GM12878 (cell line): ENCODE measurements at regions not wholly inside any gene's neighbourhood (a gene's known extent, or its start where the extent isn't known, plus 50 kb on each side); places are given as distances from the start of the nearest gene placed in this dataset.

Experiments used
- ATAC-seq: fragments of 200-7000 bp; cut with Tn5 transposase; 3 replicates; pipeline ENCODE4 v1.9.1; 2020; ENCODE audit warnings: mild to moderate bottlenecking, moderate library complexity
- BruUV-seq: library from RNA; stranded (reverse); fragments of 400-500 nt; replicated peaks from 2 replicates; lab custom pipeline; 2021; lab: Mats Ljungman, UMichigan
- CTCF ChIA-PET: fragments of 300-600 bp; sonication (Branson Sonifier 250); formaldehyde crosslinking; extraction: SDS; loops from one replicate; lab custom pipeline; 2021; ENCODE audit warnings: inconsistent platforms; lab: Yijun Ruan, JAX
- POLR2A ChIA-PET: fragments of 350-600 bp; formaldehyde crosslinking; extraction: SDS; loops from one replicate; lab custom pipeline; 2021; ENCODE audit warnings: inconsistent platforms; lab: Charles Lee
- RAD21 ChIA-PET: fragments of 300-600 bp; sonication (Branson Sonifier 250); formaldehyde crosslinking; loops from one replicate; lab custom pipeline; 2023; ENCODE audit warnings: antibody characterized with exemption; ENCODE audit not compliant: unreplicated experiment; lab: Charles Lee
- SMC1A ChIA-PET: fragments of 300-600 bp; sonication (Branson Sonifier 250); formaldehyde crosslinking; loops from one replicate; lab custom pipeline; 2023; ENCODE audit not compliant: unreplicated experiment, uncharacterized antibody; lab: Charles Lee
- DNase-seq: peaks from one replicate; pipeline ENCODE4 v3.0.0-alpha.2; 2011; ENCODE audit warnings: low read depth, low spot score
- FAIRE-seq: peaks from 3 replicates; lab custom pipeline; 2011; peaks lifted over from hg19 to GRCh38; lab: Jason Lieb, UNC
- H2AFZ ChIP-seq: 2 replicates; pipeline ENCODE4 v1.6.0; 2011; ENCODE audit warnings: low read depth, low read length, control low read depth; ENCODE audit not compliant: control insufficient read depth
- H3K27ac ChIP-seq: 2 replicates; pipeline ENCODE4 v1.5.1; 2011; ENCODE audit warnings: control low read depth; ENCODE audit not compliant: control insufficient read depth, insufficient read depth
- H3K27me3 ChIP-seq, 2 experiments: replicated peaks in 1 of 2; 2 replicates each; pipeline versions ENCODE4 v1.6.0 to v1.6.1; 2011; ENCODE audit warnings: low read length in 1 of 2; ENCODE audit not compliant: control insufficient read depth in 2 of 2, insufficient read depth in 2 of 2
- H3K36me3 ChIP-seq, 2 experiments: 2 replicates each; pipeline ENCODE4 v1.5.1; 2011; ENCODE audit warnings: low read length in 1 of 2; ENCODE audit not compliant: control insufficient read depth in 2 of 2, insufficient read depth in 2 of 2
- H3K4me1 ChIP-seq: 2 replicates; pipeline ENCODE4 v1.6.1; 2011; ENCODE audit warnings: mild to moderate bottlenecking, low read length, moderate library complexity, mixed read lengths; ENCODE audit not compliant: control insufficient read depth, insufficient read depth
- H3K4me2 ChIP-seq: 2 replicates; pipeline ENCODE4 v1.6.0; 2011; ENCODE audit warnings: control low read depth; ENCODE audit not compliant: control insufficient read depth, insufficient read depth
- H3K4me3 ChIP-seq: fragments of 200-600 bp; sonication (generic); 2 replicates; pipeline ENCODE4 v1.5.1; 2016
- H3K79me2 ChIP-seq: 2 replicates; pipeline ENCODE4 v1.6.0; 2011; ENCODE audit warnings: low read length; ENCODE audit not compliant: control insufficient read depth, insufficient read depth
- H3K9ac ChIP-seq: 2 replicates; pipeline ENCODE4 v1.8.0; 2011; ENCODE audit warnings: low read length, control low read depth, mixed read lengths; ENCODE audit not compliant: control insufficient read depth, insufficient read depth
- H3K9me3 ChIP-seq: replicated peaks from 3 replicates; pipeline ENCODE4 v1.5.1; 2011; ENCODE audit warnings: mild to moderate bottlenecking, low read length; ENCODE audit not compliant: control insufficient read depth, insufficient read depth
- H4K20me1 ChIP-seq: 2 replicates; pipeline ENCODE4 v1.6.0; 2011; ENCODE audit not compliant: control insufficient read depth, insufficient read depth
- RAD21 ChIP-seq: IDR thresholded peaks from 2 replicates; pipeline ENCODE4 v1.6.1; 2011; ENCODE audit warnings: mild to moderate bottlenecking, low read depth, low read length, moderate library complexity; ENCODE audit not compliant: insufficient read depth
- SMARCA5 ChIP-seq: fragments of 450-650 bp; IDR thresholded peaks from 2 replicates; pipeline ENCODE4 v1.6.1; 2017; ENCODE audit warnings: mild to moderate bottlenecking
- STAT1 ChIP-seq: fragments of 450-650 bp; conservative IDR thresholded peaks from 2 replicates; pipeline ENCODE4 v1.6.1; 2014; ENCODE audit warnings: antibody characterized with exemption, mild to moderate bottlenecking
- WGBS: methylation state at CpG from one replicate; pipeline ENCODE4 v1.1.6; 2016; ENCODE audit warnings: low lambda C conversion rate; ENCODE audit not compliant: insufficient replicate concordance, insufficient coverage; ENCODE audit errors: missing lambda C conversion rate; 5-methylcytosine and 5-hydroxymethylcytosine counted together
- in situ Hi-C: fragments of 300-500 bp; cut with MboI; formaldehyde crosslinking; loops from 9 replicates; pipeline ENCODE4 v1.14.3; 2018; ENCODE audit warnings: mixed read lengths
- intact Hi-C: fragments of 100-400 bp; cut with micrococcal nuclease; formaldehyde crosslinking; loops from one replicate; pipeline ENCODE4 v1.14.2; 2022; ENCODE audit not compliant: unreplicated experiment
- TF ChIP-seq, protein P1 (sequence below): fragments of 450-650 bp; IDR thresholded peaks from 2 replicates; pipeline ENCODE4 v1.6.1; 2017; ENCODE audit warnings: antibody characterized with exemption, mild to moderate bottlenecking, moderate library complexity

DNA sequence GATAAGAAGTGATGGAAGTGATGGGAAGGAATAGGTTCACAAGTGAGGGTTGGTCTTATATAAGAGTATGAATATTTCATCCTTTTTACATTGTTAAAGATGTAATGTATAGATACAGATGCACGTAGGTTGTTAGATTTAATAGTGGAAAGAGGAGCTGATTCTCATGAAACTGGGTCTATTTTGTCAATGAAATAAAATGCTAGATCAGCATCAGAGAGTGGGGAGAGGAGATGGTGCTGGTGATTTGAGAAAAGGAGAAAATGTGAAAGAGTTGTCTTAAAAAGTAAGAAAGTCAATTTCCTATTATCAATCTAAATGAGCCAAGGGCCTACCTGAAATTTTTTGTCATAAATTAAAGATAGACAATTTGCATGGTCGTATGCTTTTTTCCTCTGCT, 82.8 kb upstream of the FYN start (continued):
- TF ChIP-seq, protein P1, sequence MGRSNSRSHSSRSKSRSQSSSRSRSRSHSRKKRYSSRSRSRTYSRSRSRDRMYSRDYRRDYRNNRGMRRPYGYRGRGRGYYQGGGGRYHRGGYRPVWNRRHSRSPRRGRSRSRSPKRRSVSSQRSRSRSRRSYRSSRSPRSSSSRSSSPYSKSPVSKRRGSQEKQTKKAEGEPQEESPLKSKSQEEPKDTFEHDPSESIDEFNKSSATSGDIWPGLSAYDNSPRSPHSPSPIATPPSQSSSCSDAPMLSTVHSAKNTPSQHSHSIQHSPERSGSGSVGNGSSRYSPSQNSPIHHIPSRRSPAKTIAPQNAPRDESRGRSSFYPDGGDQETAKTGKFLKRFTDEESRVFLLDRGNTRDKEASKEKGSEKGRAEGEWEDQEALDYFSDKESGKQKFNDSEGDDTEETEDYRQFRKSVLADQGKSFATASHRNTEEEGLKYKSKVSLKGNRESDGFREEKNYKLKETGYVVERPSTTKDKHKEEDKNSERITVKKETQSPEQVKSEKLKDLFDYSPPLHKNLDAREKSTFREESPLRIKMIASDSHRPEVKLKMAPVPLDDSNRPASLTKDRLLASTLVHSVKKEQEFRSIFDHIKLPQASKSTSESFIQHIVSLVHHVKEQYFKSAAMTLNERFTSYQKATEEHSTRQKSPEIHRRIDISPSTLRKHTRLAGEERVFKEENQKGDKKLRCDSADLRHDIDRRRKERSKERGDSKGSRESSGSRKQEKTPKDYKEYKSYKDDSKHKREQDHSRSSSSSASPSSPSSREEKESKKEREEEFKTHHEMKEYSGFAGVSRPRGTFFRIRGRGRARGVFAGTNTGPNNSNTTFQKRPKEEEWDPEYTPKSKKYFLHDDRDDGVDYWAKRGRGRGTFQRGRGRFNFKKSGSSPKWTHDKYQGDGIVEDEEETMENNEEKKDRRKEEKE = no peak
- TF ChIP-seq STAT1 = no peak
- no peak for TF ChIP-seq SMARCA5

DNA sequence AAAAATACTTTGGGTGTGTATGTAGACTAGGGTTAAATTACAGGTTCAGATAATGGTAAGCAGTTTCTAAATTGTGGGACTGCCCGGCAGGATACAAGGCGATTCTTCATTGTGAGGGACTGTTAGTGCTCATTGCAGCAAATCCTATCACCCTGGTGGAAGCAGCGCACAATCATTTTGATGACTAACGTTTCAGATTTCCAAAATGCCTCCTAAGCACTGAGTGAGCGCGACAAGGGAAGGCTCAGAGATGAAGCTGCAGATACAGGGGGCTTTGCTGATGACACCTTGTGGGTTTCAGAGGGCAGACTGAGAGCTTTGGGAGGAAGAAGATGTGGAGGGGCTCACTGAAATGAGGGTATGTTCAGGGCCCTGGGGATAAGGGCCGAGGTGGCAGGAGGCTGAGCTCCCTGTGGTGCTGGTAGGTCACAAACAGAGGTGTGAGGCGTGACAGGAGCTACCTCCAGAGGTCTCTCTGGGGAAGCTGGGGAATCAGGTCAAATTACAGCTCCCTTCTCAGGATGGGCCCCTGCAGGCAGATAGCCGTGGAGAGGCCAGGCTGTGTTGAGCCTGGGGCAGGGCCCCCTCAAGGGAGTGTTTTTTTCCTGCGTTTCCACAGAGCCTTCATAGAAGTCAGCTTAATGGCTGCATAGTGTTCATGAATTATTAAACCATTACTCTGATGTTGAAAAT, 84.5 kb upstream of the FYN start:
- no peak overlapping the region for H3K9ac ChIP-seq
- H3K4me1 ChIP-seq = 0 out of 2 replicates have a peak, but pooled peaks cover 4% of the 10 kb centered on the region
- WGBS = 58% methylated on average over 9 of the region's 10 CpGs
- H3K36me3 ChIP-seq = no peaks in the 10 kb centered on the region
- TF ChIP-seq, protein P1 = no peak
- TF ChIP-seq RAD21 = peak; percentile 20; the same call in 1 of the 2 replicates
- TF ChIP-seq, all 136 proteins: peak for 1
- ChIA-PET SMC1A (interaction anchor here (0.6 to 1.2 kb wide), 3 partner anchors 9 to 36 kb away, joined by 3 read pairs; no protein-coding TSS in a partner anchor), POLR2A (interaction anchor here (0.7 kb wide), 1 partner anchor 29 kb away, joined by 3 read pairs; no protein-coding TSS in a partner anchor), CTCF (interaction anchor here (0.6 to 1.9 kb wide), 5 partner anchors 20 to 877 kb away, joined by 3 to 6 read pairs (median 4); no protein-coding TSS in a partner anchor), RAD21 (interaction anchor here (0.7 to 1.9 kb wide), 3 partner anchors 32 to 696 kb away, joined by 3 to 5 read pairs (median 3); no protein-coding TSS in a partner anchor)
- Histone ChIP-seq H3K27ac (no peak overlapping the region), H3K27me3 (no peaks in the 10 kb centered on the region), H3K9me3 (no peaks in the 10 kb centered on the region), H4K20me1 (no peaks in the 10 kb centered on the region), H3K79me2 (no peaks in the 10 kb centered on the region), H3K4me2 (no peak overlapping the region), H2AFZ (no peak overlapping the region), H3K4me3 (no peak overlapping the region)
- FAIRE-seq (no peak), ATAC-seq (peak; percentile 24), DNase-seq (no peak)
- intact Hi-C loops (no loop called here), in situ Hi-C loops (no loop called here)
- no TSS peak for BruUV-seq
